ENCODE measurements at regions not wholly inside any gene's neighbourhood (a gene's known extent, or its start where the extent isn't known, plus 50 kb on each side); places are given as distances from the start of the nearest gene placed in this dataset.

DNA sequence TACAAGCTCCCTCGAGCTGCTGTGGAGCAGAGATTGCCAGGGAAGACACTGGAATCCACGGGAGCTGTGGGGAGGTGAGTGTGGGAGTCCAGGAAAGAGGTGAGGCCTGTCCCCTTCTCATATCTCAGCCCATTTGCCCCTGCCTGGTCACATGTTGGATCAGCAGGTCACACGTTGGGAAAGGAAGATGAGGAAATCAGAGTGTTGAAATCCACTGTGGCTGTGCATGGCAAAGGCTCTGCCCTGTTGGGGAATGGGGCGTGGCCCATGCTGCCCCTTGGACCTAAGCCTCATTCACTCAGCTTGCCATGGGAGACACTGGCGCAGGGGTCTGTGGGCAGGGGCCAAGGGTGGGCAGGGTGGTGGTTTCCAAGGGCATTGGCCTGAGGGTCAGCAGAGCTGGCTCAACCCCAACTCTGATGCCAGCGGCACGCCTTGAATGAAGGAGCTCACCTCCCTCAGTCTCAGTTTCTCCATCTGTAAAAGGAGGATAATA, 85.4 kb upstream of the CPEB4 start (continued):
- TF ChIP-seq HNRNPLL (IDR thresholded peaks at IDR 0.05; ENCODE audit: low read depth, low read length, poor library complexity, severe bottlenecking) (no peak), THAP9 (CRISPR knock-in tag; IDR thresholded peaks at IDR 0.05; ENCODE audit: borderline replicate concordance) (no peak; the same call in 1 of the 2 replicates), ZNF724P (CRISPR knock-in tag; IDR thresholded peaks at IDR 0.05; ENCODE audit: borderline replicate concordance) (no peak), ZNF850 (CRISPR knock-in tag; conservative IDR thresholded peaks at IDR 0.05) (no peak), NCOA1 (CRISPR knock-in tag; IDR thresholded peaks at IDR 0.05) (0 out of 2 replicates have a peak, but pooled peaks have one; percentile 71), SSRP1 (CRISPR knock-in tag; IDR thresholded peaks at IDR 0.05) (peak; percentile 69; the same call in 1 of the 2 replicates), CTCF (CRISPR knock-in tag; IDR thresholded peaks at IDR 0.05) (0 out of 2 replicates have a peak, but pooled peaks have one; percentile 12), ZNF784 (CRISPR knock-in tag; IDR thresholded peaks at IDR 0.05; ENCODE audit: borderline replicate concordance) (peak; percentile 91; the same call in 1 of the 2 replicates), ZNF619 (CRISPR knock-in tag; IDR thresholded peaks at IDR 0.05) (peak; percentile 76; the same call in 1 of the 2 replicates), NR2F6 (IDR thresholded peaks at IDR 0.05) (peak; percentile 77), NR2F6 (CRISPR knock-in tag; IDR thresholded peaks at IDR 0.05) (peak; percentile 96), MYPOP (CRISPR knock-in tag; IDR thresholded peaks at IDR 0.05) (peak; percentile 73; the same call in 1 of the 2 replicates), ATRX (CRISPR knock-in tag; IDR thresholded peaks at IDR 0.05; ENCODE audit: borderline replicate concordance) (no peak), CENPT (CRISPR knock-in tag; IDR thresholded peaks at IDR 0.05; ENCODE audit: low read depth) (0 out of 2 replicates have a peak, but pooled peaks have one; percentile 78), XBP1 (CRISPR knock-in tag; IDR thresholded peaks at IDR 0.05) (no peak), ETS1 (CRISPR knock-in tag; IDR thresholded peaks at IDR 0.05) (no peak), KLF6 (CRISPR knock-in tag; IDR thresholded peaks at IDR 0.05) (peak; percentile 93; the same call in 1 of the 2 replicates)
- TF ChIP-seq, protein P1, sequence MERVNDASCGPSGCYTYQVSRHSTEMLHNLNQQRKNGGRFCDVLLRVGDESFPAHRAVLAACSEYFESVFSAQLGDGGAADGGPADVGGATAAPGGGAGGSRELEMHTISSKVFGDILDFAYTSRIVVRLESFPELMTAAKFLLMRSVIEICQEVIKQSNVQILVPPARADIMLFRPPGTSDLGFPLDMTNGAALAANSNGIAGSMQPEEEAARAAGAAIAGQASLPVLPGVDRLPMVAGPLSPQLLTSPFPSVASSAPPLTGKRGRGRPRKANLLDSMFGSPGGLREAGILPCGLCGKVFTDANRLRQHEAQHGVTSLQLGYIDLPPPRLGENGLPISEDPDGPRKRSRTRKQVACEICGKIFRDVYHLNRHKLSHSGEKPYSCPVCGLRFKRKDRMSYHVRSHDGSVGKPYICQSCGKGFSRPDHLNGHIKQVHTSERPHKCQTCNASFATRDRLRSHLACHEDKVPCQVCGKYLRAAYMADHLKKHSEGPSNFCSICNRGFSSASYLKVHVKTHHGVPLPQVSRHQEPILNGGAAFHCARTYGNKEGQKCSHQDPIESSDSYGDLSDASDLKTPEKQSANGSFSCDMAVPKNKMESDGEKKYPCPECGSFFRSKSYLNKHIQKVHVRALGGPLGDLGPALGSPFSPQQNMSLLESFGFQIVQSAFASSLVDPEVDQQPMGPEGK (CRISPR knock-in tag; IDR thresholded peaks at IDR 0.05): peak; percentile 85

Data from HepG2 (cell line).